Duodenal mucosa (tissue), 2 donors: ENCODE measurements at regions not wholly inside any gene's neighbourhood (a gene's known extent, or its start where the extent isn't known, plus 50 kb on each side); places are given as distances from the start of the nearest gene placed in this dataset.

Experiments
- H3K27ac ChIP-seq: one replicate; pipeline ENCODE4 v1.7.0; 2013; ENCODE audit warnings: low read depth, low read length
- H3K27me3 ChIP-seq, 2 donors: one replicate each; pipeline ENCODE4 v1.7.0; 2013; ENCODE audit warnings: low read length in 2 of 2, control low read depth in 1 of 2; ENCODE audit not compliant: insufficient read depth in 2 of 2, control insufficient read depth in 1 of 2
- H3K36me3 ChIP-seq, 2 donors: one replicate each; pipeline ENCODE4 v1.7.0; 2013; ENCODE audit warnings: low read length in 2 of 2, control low read depth in 1 of 2; ENCODE audit not compliant: insufficient read depth in 2 of 2, control insufficient read depth in 1 of 2
- H3K4me1 ChIP-seq, 2 donors: one replicate each; pipeline ENCODE4 v1.7.0; 2013; ENCODE audit warnings: low read length in 2 of 2, control low read depth in 1 of 2; ENCODE audit not compliant: insufficient read depth in 2 of 2, control insufficient read depth in 1 of 2
- H3K4me3 ChIP-seq, 2 donors: one replicate each; pipeline ENCODE4 v1.7.0; 2013; ENCODE audit warnings: low read length in 2 of 2, low read depth in 1 of 2
- H3K9ac ChIP-seq, 2 donors: one replicate each; pipeline ENCODE4 v1.7.0; 2013; ENCODE audit warnings: low read length in 2 of 2, low read depth in 1 of 2
- H3K9me3 ChIP-seq, 2 donors: one replicate each; pipeline ENCODE4 v1.7.0; 2013; ENCODE audit warnings: low read length in 2 of 2, control low read depth in 1 of 2; ENCODE audit not compliant: control insufficient read depth in 1 of 2

DNA sequence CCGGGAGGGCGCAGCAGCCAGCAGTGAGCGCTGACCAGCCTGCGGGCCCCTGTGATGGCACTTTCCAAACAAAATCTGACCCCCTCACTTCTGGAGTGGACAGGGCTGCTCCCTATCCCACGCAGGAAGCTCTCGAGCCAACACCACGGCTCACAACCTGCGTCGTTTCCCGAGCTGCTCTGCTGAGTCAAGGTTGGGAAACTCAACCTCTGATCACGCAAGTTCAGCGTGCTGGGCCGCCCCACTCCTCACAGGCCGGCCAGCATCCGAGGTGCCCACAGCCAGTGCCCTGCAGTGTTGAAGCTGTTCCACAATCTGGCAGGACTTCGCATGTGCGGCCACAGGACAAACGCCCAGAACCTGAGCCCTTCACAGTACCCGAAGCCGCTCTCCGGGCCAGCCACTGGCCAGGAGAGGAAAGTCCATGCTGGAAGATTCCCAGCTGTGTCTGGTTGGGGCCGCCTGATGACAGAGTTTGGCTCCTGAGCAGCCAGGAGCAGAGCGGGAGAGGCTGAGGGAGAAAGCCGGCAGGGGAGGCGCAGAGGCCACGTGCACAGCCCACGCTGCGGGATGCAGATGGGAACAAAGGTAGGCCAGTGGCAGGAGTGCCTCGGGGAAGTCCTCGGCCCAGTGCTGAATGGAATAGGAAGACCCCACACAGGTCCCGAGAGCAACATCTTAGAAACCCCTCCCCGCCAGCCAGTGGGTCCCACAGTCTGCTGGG lies 263.3 kb upstream of the TCERG1L start:
- H3K4me3 ChIP-seq = no peak overlapping the region
- H3K9ac ChIP-seq = no peak overlapping the region
- no peaks in the 10 kb centered on the region for H3K36me3 ChIP-seq
- H3K27ac ChIP-seq = no peak overlapping the region
- H3K9me3 ChIP-seq = no peaks in the 10 kb centered on the region
- H3K4me1 ChIP-seq = no peaks in the 10 kb centered on the region
- H3K27me3 ChIP-seq = no peaks in the 10 kb centered on the region

DNA sequence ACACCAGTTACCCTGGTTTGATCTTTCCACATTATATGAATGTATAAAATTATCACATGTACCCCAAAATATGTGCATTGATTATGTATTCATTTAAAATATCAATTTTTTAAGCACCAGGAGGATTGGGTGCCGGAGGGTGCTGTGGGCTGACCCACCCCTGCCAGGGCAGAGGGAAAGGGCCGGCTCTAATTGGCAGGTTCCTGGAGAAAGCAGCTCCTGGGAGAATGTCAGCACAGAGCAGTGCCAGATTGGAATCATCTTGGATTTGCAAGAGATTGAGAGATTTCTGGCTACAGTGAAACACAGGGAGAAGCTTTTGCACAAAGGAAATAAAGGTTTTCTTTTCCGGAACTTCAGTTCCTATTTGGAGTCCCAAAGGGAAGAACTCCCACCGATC lies 264.4 kb upstream of the TCERG1L start:
- Histone ChIP-seq H3K4me3 (no peak overlapping the region), H3K27me3 (no peaks in the 10 kb centered on the region), H3K27ac (no peak overlapping the region)

DNA sequence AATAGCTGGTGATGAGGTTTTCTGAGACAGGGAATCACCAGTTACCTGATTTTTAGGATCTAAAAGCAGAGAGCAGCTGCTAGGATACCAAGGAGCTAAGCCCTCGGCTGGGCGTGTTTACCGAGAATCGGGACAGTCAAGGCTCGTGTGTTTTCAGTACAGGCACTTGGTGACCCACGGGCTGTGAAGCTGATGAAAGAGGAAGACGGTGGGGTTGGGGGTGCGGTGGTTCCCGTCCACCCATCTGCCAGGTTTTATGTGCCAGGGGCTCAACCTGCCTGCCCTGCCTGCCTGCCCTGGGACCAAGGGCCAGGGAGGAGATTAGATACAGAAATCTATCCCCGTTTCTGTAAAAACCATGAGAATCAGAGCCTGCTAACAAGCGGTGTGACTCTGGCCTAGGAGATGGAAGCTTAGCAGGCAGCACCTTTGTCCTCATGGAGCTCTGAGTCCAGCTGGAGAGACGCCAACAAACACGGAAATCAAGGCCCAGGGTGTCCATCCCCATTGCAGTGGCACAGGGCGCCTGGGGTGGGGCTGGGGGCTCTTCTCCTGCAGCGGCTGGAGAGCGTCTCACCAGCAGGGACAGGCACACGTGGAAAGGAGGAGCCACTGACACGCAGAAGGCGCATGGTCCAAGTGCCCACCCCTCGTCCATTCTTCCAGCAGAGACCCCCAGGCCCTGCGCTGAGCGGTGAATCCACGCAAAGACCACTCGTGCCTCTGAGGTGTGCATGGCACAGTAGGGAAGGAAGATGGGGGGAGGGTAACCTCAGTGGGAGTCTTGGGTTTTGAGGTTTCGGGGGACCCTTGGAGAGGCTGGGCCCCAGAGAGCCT lies 265.0 kb upstream of the TCERG1L start:
- Histone ChIP-seq H3K27ac (no peak overlapping the region), H3K9me3 (no peaks in the 10 kb centered on the region), H3K27me3 (no peaks in the 10 kb centered on the region), H3K4me1 (no peaks in the 10 kb centered on the region), H3K4me3 (no peak overlapping the region), H3K36me3 (no peaks in the 10 kb centered on the region), H3K9ac (no peak overlapping the region)

More for the DNA sequence above, 264.4 kb upstream of the TCERG1L start:
- H3K9ac ChIP-seq = no peak overlapping the region
- no peaks in the 10 kb centered on the region for H3K4me1 ChIP-seq
- H3K36me3 ChIP-seq = no peaks in the 10 kb centered on the region
- H3K9me3 ChIP-seq = no peaks in the 10 kb centered on the region

DNA sequence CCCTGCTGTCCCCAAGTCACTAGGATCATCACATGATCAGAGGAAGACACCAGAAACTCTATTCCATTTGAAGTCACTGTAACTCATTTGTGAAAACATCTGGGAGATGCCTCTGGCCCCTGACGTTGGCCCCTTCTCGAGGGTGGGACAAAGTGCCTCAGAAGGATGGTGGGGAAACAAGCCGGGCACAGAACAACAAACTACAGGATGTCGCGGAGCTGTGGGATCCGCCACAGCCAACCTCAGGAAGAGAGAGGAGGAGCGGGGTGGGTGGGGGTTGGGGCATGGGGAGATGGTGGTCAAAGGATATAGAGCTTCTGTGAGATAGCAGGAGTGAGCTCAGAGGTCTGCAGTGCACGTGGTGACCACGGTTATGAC lies 265.6 kb upstream of the TCERG1L start:
- no peak overlapping the region for H3K27ac ChIP-seq
- H3K9ac ChIP-seq = no peak overlapping the region
- no peaks in the 10 kb centered on the region for H3K27me3 ChIP-seq
- H3K9me3 ChIP-seq = no peaks in the 10 kb centered on the region
- H3K36me3 ChIP-seq = no peaks in the 10 kb centered on the region
- no peaks in the 10 kb centered on the region for H3K4me1 ChIP-seq
- no peak overlapping the region for H3K4me3 ChIP-seq

DNA sequence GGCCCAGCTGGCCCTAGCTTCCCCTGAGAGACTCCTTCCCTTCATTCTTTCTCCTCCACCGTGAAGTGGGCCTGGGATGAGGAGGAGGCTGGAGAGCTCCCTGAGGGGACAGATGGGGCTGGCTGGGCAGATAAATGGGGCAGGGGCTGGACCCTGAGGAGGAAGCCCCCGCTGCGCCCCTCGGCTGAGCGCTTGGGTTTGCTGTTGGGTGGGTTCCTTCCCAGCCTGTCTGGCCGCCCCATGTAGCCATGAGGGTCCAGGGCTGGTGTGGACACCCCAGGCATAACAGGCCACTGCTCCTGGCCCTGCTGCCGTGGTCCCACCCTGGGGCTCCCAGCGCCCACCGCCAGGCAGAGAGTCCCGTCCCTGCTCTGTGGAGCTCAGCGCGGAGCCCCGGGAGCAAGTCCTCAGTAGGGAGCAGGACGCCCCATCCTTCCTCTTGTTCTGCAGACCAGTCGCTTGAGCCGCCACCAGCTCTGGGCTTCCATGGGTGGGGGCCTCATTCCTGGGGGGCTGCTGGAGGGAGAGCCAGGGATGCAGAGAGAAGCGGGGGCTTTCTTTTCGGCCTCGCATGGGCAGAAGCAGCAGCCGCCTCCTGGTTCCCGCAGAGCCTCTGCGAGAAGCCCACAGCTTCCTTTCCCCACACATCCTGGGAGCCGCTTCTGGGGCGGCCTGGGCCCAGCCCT lies 266.4 kb upstream of the TCERG1L start:
- Histone ChIP-seq H3K9me3 (no peaks in the 10 kb centered on the region), H3K9ac (no peak overlapping the region), H3K4me1 (no peaks in the 10 kb centered on the region), H3K27me3 (no peaks in the 10 kb centered on the region), H3K27ac (no peak overlapping the region), H3K4me3 (no peak overlapping the region), H3K36me3 (no peaks in the 10 kb centered on the region)

DNA sequence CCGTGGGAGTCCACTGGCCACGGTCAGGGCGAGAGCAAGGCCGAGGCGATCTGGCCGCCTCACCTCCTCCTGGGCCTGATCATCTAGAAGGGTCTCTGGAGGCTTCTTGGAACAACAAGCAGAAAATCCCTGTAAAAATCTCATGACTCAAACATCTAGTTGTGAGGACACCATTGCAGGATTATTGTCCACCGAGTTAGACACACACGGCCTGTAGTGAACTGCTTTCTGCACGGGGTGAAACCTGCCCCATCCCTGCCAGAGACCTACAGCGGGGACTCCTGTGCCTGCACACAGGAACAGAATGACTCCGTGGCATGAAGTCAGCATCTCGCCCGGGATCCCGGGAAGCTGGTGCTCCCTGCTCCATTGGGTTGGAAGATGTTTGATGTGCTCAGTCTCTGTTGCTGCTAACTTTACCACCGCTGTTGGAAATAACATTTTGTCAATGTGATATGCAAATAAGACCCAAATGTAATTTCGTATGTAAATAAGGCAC lies 267.0 kb upstream of the TCERG1L start:
- Histone ChIP-seq H3K9me3 (no peaks in the 10 kb centered on the region), H3K27ac (no peak overlapping the region), H3K27me3 (no peaks in the 10 kb centered on the region), H3K4me3 (no peak overlapping the region), H3K9ac (no peak overlapping the region), H3K36me3 (no peaks in the 10 kb centered on the region), H3K4me1 (no peaks in the 10 kb centered on the region)

DNA sequence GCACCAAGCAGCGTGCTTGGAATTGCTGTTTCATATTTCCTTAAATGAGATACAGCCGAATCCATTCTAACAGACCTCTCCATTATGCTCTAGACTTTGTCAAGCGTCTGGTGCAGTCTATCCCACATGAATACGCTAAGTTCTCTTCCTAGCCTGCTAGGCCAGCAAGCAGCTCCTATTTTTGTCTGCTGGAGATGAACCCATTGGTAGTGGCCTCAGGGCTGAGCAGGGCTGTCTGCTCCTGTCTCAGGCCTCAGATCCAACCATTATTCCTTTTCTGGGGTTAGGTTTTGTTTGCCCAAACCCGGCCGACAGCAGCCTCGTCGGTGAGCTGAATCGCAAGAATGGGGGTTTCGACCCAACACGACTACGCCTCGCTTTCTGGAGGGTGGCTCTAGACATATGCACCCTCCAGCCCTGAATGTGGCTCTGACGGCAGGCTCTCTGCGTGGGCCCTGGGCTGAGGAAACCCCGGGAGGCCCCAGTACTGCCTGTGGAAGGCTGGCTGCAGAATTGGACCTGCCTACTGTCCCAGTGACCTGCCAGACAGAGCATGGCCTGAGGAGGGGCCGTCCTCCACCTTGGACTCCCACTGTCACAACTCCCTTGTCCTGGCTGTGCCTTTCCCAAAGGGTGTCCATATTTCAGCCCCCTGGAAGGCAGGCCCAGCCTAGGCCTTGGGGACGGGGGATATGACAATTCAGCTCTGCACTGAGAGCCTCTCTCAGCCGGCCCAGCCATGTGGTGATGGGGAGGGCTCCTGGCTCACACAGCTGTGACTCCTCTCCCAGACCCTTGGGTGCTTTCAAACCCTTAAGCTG lies 267.9 kb upstream of the TCERG1L start:
- Histone ChIP-seq H3K9me3 (no peaks in the 10 kb centered on the region), H3K9ac (no peak overlapping the region), H3K4me1 (no peaks in the 10 kb centered on the region), H3K27me3 (no peaks in the 10 kb centered on the region), H3K4me3 (no peak overlapping the region), H3K27ac (no peak overlapping the region), H3K36me3 (no peaks in the 10 kb centered on the region)

DNA sequence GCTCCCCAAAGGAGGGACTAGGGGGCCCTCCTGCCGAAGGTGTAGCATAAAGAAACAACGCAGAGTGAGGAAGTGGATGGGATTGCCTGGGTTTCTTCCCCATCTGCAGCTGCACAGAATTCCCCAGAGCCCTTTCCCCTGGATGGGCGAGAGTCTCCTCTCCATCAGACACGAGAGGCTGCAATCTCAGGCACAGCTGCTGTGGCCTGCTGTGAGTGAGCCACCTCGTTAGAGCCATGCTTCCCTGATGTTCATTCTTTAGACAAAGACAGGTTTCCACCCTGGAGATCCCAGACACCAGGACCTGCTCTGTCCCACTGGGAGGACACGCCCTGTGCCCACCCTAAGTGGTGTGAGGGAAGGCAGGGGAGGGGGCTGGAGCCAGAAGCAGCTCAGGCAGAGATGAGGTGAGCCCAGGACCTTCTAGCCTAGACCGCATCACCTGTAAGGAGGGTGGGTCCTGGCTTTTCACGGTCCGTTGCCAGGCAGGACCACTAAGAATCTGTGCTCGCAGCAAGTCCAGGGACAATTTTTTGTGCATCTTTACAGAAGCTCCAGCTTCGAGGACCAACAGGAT lies 268.6 kb upstream of the TCERG1L start:
- no peaks in the 10 kb centered on the region for H3K4me1 ChIP-seq
- no peak overlapping the region for H3K9ac ChIP-seq
- no peaks in the 10 kb centered on the region for H3K36me3 ChIP-seq
- H3K4me3 ChIP-seq = no peak overlapping the region
- no peaks in the 10 kb centered on the region for H3K27me3 ChIP-seq
- H3K9me3 ChIP-seq = no peaks in the 10 kb centered on the region
- H3K27ac ChIP-seq = no peak overlapping the region

DNA sequence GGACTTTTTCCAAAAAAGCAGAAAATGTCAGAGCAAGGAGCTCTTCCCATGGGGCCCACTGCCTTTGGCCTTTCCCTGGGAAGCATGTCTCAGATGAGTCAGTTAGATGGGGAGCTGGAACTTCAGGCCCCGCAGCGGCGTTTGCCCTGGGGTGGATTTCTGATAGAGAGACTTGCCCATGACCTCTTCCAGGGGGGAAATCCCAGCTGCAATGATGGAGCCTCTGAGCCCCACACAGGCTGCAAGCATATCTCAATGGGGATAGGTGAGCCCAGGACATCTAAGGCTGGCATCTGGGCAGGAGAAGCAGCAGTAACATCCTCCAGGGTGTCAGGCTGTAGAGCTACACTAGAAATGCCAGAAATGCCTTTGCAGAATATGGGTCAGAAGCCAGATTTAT lies 269.2 kb upstream of the TCERG1L start:
- Histone ChIP-seq H3K4me1 (no peaks in the 10 kb centered on the region), H3K27ac (no peak overlapping the region), H3K36me3 (no peaks in the 10 kb centered on the region), H3K27me3 (no peaks in the 10 kb centered on the region), H3K9ac (no peak overlapping the region), H3K4me3 (no peak overlapping the region), H3K9me3 (no peaks in the 10 kb centered on the region)
